Dermis blood vessel endothelial cell (primary cell): ENCODE measurements at regions not wholly inside any gene's neighbourhood (a gene's known extent, or its start where the extent isn't known, plus 50 kb on each side); places are given as distances from the start of the nearest gene placed in this dataset.
"Not testable (repeated sequence)": the region's sequence is repeated elsewhere in the genome, so short reads cannot be mapped to it uniquely, and the experiment has no call there.

Source experiments
- DNase-seq: peaks from one replicate; pipeline ENCODE4 v3.0.0; 2010

GRCh38 chr9:86516564-86516963 lies 162.4 kb upstream of the TUT7 start:
- DNase-seq: no peak

DNA sequence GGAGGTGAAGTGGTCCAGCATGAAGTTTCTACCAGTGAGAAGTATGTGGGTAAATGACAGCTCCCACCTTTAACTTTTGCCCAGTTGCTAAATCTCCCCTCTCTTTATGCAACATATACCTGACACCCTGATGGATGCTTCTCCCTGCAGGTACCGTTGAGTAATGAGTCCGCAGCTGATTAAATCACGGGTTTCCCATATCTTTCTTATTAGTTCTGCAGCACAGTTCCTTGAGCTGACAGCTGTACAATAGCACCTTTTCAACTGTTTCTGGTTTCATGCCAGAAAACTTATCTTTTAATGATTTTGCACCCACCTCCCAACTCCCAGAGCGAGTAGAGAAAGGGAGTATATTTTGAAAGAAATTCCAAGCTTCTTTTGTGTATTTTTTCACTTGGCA lies 161.0 kb upstream of the TUT7 start:
- DNase-seq: no peak

DNA sequence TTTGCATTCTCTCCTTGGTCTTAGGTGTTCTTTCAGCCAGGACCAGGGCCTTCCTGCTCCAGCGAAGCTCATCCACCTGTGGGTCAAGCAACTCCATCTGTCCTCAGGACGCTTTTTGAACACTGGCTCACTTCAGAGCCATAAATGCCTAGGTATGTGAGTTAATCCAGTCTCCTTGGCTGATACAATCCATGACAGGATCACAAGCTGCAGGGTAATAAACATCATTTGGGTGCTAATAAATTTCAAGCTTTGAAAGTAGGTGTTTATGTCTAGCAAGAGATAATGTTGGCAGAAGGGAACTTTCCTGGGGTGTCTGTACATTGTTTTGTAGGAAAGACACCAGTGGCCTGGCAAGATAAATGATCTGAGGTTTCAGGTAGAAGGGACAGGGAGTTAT lies 159.2 kb upstream of the TUT7 start:
- DNase-seq: no peak

GRCh38 chr9:86512929-86513328 lies 158.7 kb upstream of the TUT7 start:
- no peak for DNase-seq

DNA sequence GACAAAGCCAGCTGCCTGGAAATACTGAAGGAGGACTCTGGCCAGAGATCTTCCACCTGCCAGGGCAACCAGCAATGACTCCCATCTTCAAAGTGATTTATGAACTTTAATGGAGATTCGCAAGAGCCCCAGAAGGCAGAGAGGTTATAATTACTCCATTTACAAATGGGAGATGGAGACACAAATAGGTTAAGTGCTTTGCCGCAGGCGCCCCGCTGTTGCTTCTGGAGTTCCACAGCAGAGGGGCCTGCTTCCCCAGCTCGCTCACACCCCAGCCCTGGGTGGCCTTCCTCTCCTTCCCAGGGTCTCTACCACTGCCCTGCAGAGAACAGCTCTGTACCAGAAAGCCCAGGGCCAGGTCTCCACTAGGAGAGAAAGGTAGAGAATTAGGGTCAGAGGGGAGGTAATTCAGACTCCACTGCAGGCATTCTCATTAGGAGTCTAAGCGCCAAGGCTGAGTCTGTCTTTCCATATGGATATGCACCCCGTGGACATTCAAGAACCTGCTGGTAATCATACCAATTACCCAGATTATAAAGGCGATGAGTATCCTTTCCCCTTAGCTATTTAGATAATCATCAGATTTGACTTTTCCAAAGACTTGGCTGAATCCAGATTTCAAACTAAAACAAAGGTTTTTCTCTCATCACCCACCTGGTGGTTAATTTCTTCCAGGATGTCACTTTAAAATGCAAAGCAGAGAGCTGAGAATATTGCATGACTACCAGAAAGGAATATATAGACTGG lies 157.6 kb upstream of the TUT7 start:
- DNase-seq: no peak

GRCh38 chr9:86508208-86508903 lies 154.1 kb upstream of the TUT7 start:
- no peak for DNase-seq

GRCh38 chr9:86507212-86507630 lies 153.0 kb upstream of the TUT7 start:
- DNase-seq: no peak

DNA sequence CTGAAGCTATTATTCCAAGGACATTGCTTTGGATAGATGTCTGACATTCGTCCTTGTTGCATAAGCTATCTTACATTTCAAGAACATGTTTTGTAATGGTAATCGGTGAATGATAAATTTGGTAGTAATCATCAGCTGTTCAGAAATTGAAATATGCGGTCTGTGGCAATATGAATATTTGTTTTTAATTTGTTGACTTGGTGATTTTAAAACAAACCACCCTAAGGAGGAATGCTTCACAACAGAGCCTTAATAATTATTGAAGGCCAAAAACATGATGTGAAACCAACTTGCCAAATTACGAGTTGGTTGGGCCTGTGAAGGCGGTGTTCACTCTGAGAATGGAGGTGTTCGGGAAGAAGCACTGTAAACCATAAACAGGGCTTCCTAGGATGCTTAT lies 149.7 kb upstream of the TUT7 start:
- DNase-seq: no peak

GRCh38 chr9:86503314-86503713 lies 149.1 kb upstream of the TUT7 start:
- DNase-seq: no peak

- no peak for DNase-seq
Observed at GRCh38 chr9:86500667-86501435, 146.6 kb upstream of the TUT7 start.

- DNase-seq: no peak
Observed at GRCh38 chr9:86500031-86500430, 145.8 kb upstream of the TUT7 start.

GRCh38 chr9:86494644-86495111 lies 140.5 kb upstream of the TUT7 start:
- no peak for DNase-seq

- DNase-seq: no peak
Observed at GRCh38 chr9:86491468-86492266, 137.5 kb upstream of the TUT7 start.

DNA sequence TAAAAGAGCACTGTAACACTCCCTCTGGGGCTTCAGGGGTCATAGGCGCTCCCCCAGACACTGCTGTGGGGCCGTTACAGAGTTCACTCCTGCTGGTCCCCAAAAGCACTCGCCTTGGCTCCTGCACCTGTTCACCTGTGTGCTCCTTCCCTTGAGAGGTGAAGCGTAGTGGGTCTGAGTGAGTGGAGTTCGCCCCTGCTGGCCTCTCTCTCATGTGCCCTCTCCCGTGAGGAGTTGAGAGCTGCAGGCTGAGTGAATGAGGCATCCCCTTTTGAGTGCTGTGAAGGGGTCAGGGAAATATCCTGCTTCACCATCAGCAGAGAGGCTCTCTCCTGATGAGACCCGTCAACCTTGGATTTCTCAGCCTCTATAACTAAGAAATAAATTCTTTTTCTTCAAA lies 134.6 kb upstream of the TUT7 start:
- DNase-seq: no peak

GRCh38 chr9:86488345-86488744 lies 134.1 kb upstream of the TUT7 start:
- no peak for DNase-seq

- no peak for DNase-seq
Observed at GRCh38 chr9:86487838-86488233, 133.6 kb upstream of the TUT7 start.

DNA sequence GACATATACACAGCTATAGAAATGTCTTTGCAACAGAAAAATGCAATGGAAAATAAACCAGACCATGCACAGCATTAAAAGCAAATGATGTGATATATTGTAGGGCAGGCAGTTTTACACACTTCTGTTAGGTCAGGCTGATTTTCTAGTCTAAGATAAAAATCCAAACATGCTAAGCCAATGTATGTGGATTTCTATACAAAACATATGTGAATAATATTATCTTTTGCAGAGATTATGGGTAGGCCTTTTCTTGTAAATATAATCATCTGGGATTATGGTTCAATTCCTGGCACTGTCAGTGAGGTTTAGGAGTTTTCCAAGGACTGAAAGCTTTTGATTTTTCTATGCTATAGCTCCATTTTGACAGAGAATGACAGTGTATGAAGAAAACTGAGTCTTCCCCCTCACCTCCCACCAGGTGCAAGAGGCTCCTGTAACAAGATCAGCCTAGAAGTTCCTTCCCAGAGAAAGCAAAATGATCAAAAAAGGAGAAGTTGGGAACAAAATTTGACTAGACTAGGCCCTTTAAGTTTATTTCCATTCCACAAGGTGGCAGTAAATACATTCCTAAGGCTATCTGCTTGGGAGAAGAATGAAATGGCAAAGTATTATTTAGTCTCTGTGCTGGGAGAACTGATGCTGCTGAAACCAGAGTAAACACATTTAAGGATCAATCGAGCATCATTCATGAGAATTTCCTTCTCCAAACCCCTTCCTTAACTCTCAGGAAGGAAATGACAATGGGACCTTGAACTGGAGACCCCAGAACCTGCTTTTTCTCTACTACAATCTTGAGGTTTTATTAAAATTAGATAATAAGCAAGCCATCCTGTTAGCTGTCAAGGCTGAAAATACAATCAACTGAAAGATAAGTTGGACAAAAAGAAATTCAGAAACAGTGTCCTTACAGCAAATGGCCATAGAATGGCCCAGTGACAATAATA lies 133.0 kb upstream of the TUT7 start:
- peak; percentile 39 for DNase-seq

GRCh38 chr9:86485359-86485758 lies 131.1 kb upstream of the TUT7 start:
- no peak for DNase-seq

DNA sequence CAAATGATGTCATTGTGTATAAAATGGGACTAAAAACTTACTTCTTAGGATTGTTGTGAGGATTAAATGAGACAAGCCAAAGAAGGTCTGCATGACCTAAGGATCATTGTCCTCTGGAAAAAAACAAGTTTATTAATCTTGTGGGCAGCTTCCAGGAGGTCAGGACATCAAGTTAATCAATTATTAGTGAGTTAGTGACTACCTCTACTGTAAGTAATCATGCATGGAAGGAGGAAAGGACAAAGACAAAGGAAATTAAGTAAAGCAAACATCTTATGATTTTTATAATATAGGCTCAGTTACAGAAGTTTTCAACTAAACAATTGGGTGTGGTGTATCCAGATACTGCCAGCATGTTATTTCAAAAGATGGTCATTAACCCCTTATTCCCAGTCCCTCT lies 129.3 kb upstream of the TUT7 start:
- DNase-seq: no peak

DNA sequence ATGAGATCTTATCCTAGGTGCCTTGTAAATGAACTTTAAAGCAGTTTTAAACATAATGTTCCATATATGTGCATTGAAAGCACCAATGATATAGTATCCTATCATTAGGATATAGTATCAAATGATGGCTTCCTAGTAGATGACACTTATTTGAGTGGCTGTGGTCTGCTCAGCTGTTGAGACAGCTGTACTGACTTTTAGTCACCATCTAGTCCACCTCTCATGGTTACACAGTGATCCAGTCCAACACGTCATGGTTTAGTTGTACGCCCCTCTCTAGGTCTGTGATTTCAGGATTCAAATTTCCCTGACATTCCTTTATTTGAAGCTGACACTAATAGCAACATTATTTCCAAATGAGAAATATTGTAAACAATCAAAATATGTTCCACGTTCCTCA lies 127.3 kb upstream of the TUT7 start:
- no peak for DNase-seq

- not testable (repeated sequence) for DNase-seq
Observed at GRCh38 chr9:86475255-86475654, 121.0 kb upstream of the TUT7 start.
